Jurkat, Clone E6-1 (cell line): ENCODE measurements at regions not wholly inside any gene's neighbourhood (a gene's known extent, or its start where the extent isn't known, plus 50 kb on each side); places are given as distances from the start of the nearest gene placed in this dataset.

Experiments used
- DNase-seq: peaks from one replicate; pipeline ENCODE4 v3.0.0-alpha.2; 2011; ENCODE audit warnings: low read depth, low spot score
- H3K4me3 ChIP-seq: 2 replicates; pipeline ENCODE4 v1.5.1; 2011; ENCODE audit warnings: mild to moderate bottlenecking, low read length, control low read depth, moderate library complexity

DNA sequence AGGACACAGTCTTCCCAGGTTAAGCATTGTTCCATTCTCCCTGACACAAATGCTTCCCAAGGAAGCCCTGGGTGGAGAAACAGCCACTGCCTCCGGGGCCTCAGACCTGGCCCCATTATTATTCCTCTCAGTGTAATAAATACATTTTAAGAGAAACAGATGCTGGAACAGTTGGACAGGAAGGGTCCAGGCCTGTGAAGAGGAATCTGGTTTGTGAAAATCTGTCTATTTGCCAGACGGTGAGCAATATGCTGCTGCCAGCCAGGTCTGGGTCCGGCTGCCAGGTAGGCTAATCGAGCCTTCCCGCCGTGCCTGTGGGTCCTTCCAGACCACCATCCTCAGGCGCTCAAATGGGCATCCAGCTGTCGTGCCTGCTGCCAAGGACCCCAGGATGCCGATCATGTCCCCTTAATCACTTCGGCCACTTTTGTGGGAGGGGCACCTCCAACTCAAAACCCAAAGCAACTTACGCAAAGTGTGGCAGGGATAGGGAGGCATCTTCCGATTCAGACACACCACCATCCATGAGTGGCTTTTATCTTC is 528.4 kb downstream of the MIAT start:
- no peak overlapping the region for H3K4me3 ChIP-seq
- DNase-seq: no peak

DNA sequence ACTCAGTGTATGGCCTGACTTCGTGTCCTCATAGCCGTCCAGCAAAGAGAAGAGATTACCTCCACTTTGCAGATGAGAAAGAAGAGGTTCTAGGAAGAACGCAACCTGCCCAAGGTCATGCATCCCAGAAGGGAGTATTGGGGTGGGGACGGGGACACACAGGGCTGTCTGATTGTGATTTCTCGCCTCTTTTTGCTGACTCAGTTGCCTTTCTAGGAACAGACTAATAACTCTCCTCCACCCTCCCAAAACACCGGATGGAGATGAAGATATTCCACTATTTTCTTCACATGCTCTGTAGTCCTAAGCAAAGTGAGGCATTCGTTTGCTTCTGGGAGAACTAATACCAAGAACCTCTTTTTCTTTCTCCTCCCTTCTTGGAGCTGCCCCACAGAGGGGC is 529.3 kb downstream of the MIAT start:
- DNase-seq: no peak

DNA sequence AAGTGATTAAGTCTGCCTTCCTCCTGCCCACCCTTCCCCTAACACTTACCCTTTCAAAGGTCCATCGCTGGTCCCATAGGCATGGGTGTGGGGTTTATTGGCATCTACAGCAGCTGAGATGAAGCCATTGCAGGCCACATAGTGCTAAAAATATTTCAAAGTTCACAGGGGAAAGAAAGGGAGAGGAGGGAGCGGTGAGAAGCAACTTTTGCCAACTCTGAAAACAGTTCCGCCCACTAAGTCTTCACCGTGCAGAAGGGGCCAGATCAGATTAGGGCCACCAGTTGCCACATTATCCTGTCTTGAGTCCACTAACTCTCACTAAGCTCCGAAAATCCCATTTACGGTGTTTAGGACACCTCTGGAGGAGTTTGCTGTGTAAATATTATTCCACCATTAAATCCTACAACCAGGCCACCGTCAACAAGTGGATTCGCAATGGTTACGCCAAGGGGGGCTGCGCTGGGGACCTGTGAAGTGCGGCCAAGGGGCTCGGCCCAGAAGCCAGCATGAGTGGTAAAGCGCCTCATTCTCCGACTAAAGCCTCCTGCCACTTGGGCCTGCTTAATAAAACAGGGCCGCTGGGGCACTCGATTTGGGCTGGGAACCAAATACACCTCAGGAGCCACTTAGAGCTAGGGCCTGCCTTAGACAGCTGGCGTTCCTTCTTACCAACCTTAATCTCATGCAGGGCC is 534.9 kb downstream of the MIAT start:
- DNase-seq: no peak

More for the DNA sequence above, 529.3 kb downstream of the MIAT start:
- no peak overlapping the region for H3K4me3 ChIP-seq

DNA sequence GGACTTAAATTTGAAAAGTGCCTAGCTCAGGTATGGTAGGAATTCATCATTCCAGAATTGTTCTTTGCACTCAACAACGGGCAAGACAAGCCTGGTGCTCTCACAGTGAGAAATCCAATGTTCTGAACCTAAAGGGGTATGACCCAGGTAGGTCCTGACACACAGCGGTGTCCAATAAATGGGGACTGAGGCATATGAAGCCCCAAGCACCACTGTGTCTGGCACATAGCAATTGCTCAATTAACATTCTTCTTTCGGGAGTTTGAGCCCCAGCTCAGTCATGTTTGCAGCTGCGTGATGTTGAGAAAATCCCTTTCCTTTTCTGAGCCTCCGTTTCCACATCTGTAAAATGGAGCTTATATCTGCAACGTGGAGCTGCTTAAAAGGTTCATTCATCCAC is 535.8 kb downstream of the MIAT start:
- H3K4me3 ChIP-seq: no peak overlapping the region
- no peak for DNase-seq

More for the DNA sequence above, 534.9 kb downstream of the MIAT start:
- H3K4me3 ChIP-seq: no peak overlapping the region

DNA sequence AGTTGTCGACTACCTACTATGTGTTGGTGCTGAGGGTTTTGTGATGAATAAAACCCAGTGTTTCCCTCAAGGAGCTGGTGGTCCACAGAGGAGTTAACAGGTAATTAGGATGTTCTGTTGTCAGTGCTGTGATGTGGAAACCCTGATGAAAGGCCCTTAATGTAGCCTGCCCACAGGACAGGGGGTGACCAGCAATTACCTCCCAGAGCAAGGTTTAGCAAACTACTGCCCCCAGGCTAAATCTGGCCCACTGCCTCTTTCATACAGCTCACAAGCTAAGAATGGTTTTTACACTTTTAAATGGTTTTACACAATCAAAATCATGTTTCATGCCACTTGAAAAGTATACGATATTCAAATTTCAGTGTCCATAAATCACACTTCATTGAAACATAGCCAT is 536.2 kb downstream of the MIAT start:
- DNase-seq: no peak

DNA sequence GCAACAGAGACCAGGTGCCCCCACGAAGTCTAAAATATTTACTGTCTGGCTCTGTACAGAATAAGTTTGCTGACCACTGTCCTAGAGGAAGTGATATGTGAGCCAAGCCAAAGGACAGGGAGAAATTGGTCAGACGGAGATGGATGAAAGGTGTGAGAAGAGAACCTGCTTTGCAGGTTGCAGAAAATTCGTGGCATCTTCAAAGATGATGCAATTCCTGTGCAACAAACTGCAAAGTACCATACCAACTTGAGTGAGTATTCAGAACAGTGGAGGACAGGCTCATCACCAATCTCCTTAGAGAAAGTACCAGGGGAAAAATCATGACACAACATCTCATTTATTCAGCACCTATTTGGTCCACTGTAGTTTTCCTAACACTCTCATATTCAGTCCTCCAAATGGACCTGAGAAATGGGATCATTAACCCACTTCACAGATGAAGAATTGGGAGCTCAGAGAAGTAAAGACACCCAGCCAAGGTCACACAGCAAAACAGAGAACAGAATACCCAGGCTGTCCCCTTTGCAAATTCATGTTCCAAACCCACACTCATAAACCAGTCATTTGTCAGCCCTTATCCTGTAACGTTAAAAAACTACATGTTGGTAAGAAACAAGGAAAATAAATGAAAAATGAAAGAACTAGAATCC is 536.8 kb downstream of the MIAT start:
- H3K4me3 ChIP-seq: no peak overlapping the region
- DNase-seq: no peak

More for the DNA sequence above, 536.2 kb downstream of the MIAT start:
- H3K4me3 ChIP-seq: no peak overlapping the region

DNA sequence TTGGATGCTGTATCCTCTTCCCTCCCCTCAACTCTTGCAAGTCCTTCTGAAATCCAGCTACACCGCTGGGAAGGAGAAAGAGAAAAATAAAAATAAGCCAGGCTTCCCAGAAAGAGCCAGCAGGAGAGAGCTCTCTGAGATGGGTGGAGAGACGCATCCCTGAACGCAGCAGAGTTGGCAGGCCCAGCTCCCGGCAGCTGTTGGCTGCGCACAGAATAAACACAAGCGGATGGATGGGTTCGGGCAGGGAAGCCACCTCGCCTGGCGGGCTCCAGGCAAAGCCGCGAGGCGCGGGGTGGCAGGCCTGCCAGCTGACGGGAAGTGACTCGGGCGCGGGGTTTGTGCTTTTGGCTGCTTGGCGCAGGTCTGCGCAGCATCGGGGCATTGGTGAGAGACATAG is 537.7 kb downstream of the MIAT start:
- no peak for DNase-seq
- no peak overlapping the region for H3K4me3 ChIP-seq

DNA sequence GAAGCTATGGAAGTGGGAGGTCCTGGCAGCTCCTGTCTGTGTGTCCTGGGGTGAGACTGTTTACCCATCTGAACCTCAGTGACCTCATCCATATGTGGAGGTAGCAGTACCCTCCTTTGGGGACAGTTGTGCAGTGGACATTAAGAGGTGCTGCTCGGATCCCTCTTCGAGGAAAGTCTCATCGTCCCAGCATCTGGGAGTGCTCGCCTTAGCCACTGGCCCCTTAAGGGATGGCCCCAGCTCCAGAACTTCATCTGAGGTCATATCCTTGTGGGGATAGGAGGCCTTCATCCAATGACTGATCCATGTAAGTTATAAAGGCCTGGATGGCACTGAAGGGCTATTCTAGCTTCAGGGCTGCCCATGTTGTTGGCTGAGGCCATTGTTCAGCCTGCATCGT is 538.1 kb downstream of the MIAT start:
- no peak overlapping the region for H3K4me3 ChIP-seq
- no peak for DNase-seq

DNA sequence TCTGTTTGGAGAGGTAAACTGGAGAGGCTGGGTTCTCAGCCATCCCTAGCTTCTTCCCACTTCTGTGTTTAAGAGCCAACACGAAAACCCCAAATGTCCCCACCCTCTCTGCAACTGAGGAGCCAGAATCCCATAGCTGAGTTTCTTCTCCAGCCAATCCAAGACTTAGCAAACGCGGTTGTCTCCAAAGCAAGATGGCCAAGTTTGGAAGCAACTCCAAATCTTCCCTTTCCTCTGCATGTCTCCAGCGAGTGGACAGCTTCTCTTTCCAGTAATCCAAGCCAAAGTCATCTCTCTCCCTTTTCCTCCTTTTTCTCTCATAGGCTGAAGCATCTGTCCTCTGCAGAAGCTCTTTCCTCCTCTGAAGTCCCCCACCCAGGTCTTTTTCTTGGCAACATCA is 539.2 kb downstream of the MIAT start:
- no peak overlapping the region for H3K4me3 ChIP-seq
- DNase-seq: no peak

DNA sequence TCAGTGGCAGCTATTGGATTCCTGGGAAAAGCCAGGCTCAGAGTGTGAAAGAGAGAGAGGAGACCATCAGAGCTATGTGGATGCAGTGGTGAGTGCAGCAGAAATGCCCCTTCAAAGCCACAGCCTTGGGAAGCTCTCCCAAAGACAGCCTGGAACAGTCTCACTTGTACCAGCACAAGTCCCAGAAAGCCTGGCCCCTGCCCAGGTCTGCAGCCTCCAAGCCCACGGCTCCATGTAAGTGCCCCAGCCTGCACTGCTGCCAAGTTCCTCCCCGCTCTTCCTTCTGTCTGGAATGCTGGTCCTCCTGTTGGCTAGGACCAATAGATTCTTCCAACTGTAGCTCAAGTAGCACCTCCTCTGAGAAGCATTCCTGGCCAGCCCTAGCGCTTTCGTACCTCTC is 539.7 kb downstream of the MIAT start:
- no peak overlapping the region for H3K4me3 ChIP-seq
- no peak for DNase-seq

DNA sequence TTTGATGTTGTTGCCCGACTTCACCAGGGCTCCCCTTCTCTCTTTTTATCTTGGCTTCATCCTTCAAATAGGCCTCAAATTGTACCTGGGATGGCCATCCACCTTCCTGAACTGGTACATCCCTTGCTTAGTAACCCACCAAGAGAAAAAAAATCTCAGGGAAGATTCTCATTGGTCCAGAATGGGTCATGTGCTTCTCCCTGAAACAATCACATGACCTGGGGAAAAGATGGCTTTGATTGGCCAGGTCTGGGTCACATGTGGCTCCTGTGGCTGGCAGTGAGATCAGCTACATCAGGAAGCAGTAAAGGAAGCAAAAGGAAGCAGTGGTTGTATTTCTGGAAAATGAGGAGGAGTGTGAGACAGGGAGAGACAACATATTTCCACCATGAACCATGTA is 540.2 kb downstream of the MIAT start:
- no peak overlapping the region for H3K4me3 ChIP-seq
- peak; percentile 7 for DNase-seq

DNA sequence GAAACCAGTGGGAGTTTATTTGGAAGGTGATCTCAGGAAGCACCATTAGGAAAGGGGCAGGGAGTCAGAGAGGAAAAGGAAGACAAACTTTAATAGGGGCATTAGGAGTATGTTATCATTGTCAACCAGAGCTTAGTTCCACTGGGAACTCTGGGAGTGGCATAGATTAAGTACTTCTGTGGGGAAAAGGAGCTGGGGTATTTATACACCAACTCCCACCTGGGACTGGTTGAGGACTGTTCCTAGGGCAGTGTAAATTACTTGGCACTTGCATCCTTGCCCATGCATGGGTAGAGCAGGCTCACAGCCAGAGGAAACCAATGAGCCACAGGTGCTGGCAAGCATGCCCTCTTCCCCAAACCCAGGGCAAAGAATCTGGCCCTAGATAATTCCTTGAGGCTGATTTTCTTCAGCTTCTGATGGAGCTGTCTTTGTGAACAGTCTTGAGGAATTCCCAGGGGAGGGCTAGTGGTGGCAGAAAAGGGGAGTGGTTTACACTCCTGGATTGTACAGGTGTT is 541.2 kb downstream of the MIAT start:
- H3K4me3 ChIP-seq: no peak overlapping the region
- DNase-seq: no peak

DNA sequence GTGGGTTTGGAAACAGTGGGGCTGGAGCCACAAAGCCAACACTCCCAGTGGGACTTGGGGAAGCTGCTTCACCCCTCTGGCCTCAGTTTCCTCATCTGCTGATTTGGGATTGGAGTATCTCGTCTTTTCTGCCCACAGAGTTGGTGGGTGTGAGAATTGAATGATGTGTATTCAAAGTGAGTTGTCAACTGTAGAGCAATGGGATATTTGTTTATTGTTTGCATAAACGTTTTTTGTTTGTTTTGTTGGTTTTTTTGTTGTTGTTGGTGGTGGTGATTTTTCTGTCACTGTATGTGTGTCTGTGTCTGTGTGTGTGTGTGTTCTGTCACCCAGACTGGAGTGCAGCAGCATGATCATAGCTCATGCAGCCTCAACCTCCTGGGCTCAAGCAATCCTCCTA is 542.0 kb downstream of the MIAT start:
- DNase-seq: no peak
- no peak overlapping the region for H3K4me3 ChIP-seq

DNA sequence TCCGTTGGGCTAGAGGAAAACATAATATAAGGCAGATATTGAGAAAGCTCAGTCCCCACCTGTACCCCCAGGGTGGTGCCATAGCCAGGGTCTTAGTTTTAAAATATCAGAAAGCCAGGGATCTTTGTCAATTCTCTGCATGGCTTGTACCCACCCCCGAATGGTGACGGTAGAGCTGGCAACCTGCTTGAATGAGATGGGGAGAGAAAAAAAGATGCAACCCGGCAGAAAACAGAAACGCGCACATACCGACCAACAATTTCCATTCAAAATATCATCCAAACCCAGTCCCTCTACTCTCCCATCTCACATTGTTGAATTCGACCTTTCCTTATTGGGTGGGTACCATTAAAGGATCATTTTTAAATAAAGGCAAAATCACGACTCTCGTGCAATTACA is 543.9 kb downstream of the MIAT start:
- DNase-seq: no peak
- H3K4me3 ChIP-seq: no peak overlapping the region

DNA sequence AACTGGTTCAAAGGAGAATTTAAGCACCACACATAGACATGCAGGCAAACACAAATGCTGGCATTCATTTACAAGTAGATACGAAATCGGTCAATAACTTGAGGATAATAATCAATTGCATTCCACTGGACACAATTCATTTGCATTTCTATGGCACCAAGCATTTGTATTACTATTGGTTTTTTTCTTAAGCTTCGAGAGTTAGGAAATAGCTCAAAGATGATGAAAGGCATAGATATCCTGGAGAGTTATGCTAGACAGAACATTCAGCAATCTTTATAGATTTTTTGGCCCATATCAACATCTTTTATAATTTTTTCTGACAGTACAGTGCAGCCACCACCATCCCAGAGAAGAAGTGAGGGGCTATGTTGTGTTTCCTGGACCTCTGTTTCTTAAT is 544.4 kb downstream of the MIAT start:
- DNase-seq: no peak

DNA sequence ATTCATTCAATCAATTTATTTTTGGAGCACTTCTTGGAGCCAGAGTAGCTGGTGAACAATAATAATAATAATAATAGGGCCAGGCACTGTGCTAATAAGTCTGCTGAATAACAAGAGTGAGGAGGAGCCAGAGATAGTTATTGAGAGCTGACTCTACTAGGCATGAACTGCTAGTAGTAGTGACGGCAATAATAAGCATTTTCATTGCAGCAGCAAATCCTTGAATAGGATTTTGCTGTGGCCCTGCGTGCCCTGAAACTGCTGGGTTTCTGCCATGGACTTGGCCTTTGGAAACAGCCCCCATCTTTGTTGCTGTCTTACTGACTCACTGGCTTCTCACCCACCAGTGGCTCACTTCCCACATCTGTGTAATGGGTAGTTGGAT is 545.9 kb downstream of the MIAT start:
- no peak for DNase-seq
- H3K4me3 ChIP-seq: no peak overlapping the region

More for the DNA sequence above, 544.4 kb downstream of the MIAT start:
- H3K4me3 ChIP-seq: no peak overlapping the region

DNA sequence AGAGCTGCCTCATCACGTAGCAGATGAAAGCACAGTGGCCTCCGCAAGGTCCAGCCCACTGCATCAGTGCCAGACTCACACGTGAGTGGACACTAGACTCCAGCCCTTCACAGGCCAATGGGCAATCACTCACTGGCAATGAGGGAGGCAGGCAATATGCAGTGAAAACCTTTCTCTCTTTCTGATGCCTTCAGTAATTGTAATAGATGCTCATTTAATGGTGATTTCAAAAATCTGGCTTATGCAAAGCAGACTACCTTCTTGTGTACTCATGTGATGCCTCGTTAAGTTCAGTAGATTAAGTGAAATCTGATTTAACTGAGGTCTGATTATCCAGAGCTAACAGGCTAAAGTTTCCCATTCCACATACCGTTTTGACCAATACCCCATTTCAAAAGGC is 546.9 kb downstream of the MIAT start:
- no peak for DNase-seq
- no peak overlapping the region for H3K4me3 ChIP-seq

DNA sequence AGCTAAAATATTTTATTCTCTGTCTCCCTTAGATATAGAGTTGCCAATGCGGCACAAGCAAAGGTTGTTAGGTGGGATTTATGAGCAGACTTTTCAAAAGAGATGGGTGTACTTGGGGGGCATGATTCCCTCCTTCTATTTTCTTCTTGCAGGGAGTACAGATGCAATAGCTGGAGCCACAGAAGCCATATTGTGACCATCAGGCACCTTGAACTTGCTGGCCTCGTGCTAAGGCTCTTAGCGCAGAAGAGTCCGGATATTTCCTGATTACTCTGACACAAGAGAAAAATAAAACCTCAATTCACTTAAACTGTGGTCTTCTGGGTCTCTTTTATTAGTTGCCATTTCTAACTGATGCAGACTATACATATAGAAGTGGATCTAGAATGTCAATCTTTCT is 547.4 kb downstream of the MIAT start:
- no peak overlapping the region for H3K4me3 ChIP-seq
- DNase-seq: no peak

DNA sequence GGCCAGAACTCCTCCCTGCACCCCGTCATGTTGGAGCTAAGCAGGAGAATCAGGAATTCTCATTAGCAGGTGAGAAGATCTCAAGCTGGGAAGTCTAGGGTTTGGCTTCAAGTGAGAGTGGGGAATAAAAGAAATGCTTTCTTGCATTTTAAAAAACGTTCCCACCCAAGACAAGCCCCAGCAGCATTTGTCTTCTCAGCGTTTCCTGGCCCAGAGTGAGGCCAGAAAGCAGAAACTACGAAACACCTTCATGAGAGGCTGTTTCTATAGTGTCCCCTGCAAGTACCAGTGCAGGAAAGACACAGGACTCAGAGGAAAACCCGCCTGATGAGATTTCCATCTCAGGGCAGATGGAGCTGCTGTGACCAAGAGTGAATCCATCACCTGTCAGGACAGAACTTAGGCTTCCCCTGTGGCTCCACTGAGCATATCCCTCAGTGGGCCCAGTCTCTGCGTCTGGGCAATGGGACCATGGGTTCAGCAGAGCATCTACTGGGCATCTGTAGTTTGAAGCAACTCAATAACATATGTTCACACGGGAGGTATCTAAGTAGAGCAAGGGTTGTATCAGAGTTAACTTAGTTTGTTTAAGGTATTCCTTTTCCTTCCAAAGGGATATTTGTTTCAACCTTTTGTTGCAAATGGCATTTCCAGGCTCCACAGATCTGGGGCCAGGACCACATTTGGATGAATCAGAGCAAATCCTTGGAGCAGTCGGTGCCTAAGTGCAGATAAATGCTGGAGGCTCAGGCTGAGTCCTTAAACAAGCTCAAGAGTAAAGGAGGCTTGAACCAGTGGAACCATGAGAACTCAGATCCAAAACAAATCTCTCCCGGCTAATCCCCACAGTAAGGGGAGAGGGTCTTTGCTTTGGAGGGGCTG is 548.3 kb downstream of the MIAT start:
- no peak overlapping the region for H3K4me3 ChIP-seq
- no peak for DNase-seq
